HepG2 (cell line): ENCODE measurements at regions not wholly inside any gene's neighbourhood (a gene's known extent, or its start where the extent isn't known, plus 50 kb on each side); places are given as distances from the start of the nearest gene placed in this dataset.

ENCODE experiments used
- BHLHE40 ChIP-seq: IDR thresholded peaks from 2 replicates; pipeline ENCODE4 v1.6.1; 2011; ENCODE audit warnings: low read length, improper control_type of control experiment
- CTCF ChIP-seq: sonication (generic); formaldehyde crosslinking; IDR thresholded peaks from 2 replicates; pipeline ENCODE4 v1.5.0; 2020; ENCODE audit warnings: mild to moderate bottlenecking, missing genetic modification reagents, moderate library complexity
- EP300 ChIP-seq, 3 experiments: sonication (generic) in 1 of 3; formaldehyde crosslinking in 1 of 3; IDR thresholded peaks; 2 replicates each; pipeline versions ENCODE4 v1.5.1 to v1.6.1; 2011 to 2020; ENCODE audit warnings: low read depth in 2 of 3, low read length in 2 of 3, borderline replicate concordance in 1 of 3, improper control_type of control experiment in 1 of 3, mild to moderate bottlenecking in 1 of 3, missing genetic modification reagents in 1 of 3, moderate library complexity in 1 of 3
- HMG20A ChIP-seq: IDR thresholded peaks from 2 replicates; pipeline ENCODE4 v1.6.1; 2016; ENCODE audit warnings: borderline replicate concordance
- HNF4G ChIP-seq, 2 experiments: sonication (generic) in 1 of 2; formaldehyde crosslinking in 1 of 2; IDR thresholded peaks; 2 replicates each; pipeline versions ENCODE4 v1.4.0 to v1.6.1; 2011 to 2020; ENCODE audit warnings: borderline replicate concordance in 2 of 2, low read depth in 2 of 2, mild to moderate bottlenecking in 2 of 2, low read length in 1 of 2, missing genetic modification reagents in 1 of 2, moderate library complexity in 1 of 2
- KDM4B ChIP-seq: sonication (generic); formaldehyde crosslinking; IDR thresholded peaks from 2 replicates; pipeline ENCODE4 v1.4.0; 2020; ENCODE audit warnings: missing genetic modification reagents
- KMT2A ChIP-seq: sonication (generic); formaldehyde crosslinking; IDR thresholded peaks from 2 replicates; pipeline ENCODE4 v1.4.0; 2020; ENCODE audit warnings: missing genetic modification reagents
- MED1 ChIP-seq: sonication (generic); formaldehyde crosslinking; IDR thresholded peaks from 2 replicates; pipeline ENCODE4 v1.4.0; 2020; ENCODE audit warnings: missing genetic modification reagents
- MXD4 ChIP-seq: IDR thresholded peaks from 2 replicates; pipeline ENCODE4 v1.6.1; 2016; ENCODE audit warnings: mild to moderate bottlenecking, missing biosample characterization, missing genetic modification reagents
- RARG ChIP-seq: sonication (generic); formaldehyde crosslinking; IDR thresholded peaks from 2 replicates; pipeline ENCODE4 v1.4.0; 2020; ENCODE audit warnings: low read depth, mild to moderate bottlenecking, missing genetic modification reagents
- SP5 ChIP-seq: IDR thresholded peaks from 2 replicates; pipeline ENCODE4 v1.6.1; 2016; ENCODE audit warnings: low read depth, borderline replicate concordance
- SPEN ChIP-seq: sonication (generic); formaldehyde crosslinking; IDR thresholded peaks from 2 replicates; pipeline ENCODE4 v1.5.1; 2020; ENCODE audit warnings: low read depth, mild to moderate bottlenecking, missing genetic modification reagents
- STAT6 ChIP-seq: sonication (generic); formaldehyde crosslinking; IDR thresholded peaks from 2 replicates; pipeline ENCODE4 v1.4.0; 2020; ENCODE audit warnings: missing genetic modification reagents, mild to moderate bottlenecking, borderline replicate concordance
- TBX2 ChIP-seq: sonication (generic); formaldehyde crosslinking; IDR thresholded peaks from 2 replicates; pipeline ENCODE4 v1.5.0; 2020; ENCODE audit warnings: missing genetic modification reagents, mild to moderate bottlenecking, borderline replicate concordance
- TEAD3 ChIP-seq: optimal IDR thresholded peaks from 2 replicates; pipeline ENCODE3; 2016; ENCODE audit warnings: borderline replicate concordance
- THAP11 ChIP-seq: IDR thresholded peaks from 2 replicates; pipeline ENCODE4 v1.6.1; 2016; ENCODE audit warnings: missing biosample characterization, missing genetic modification reagents
- ZBTB10 ChIP-seq: sonication (generic); formaldehyde crosslinking; IDR thresholded peaks from 2 replicates; pipeline ENCODE4 v1.4.0; 2020; ENCODE audit warnings: missing genetic modification reagents, borderline replicate concordance
- ZBTB7A ChIP-seq: sonication (generic); formaldehyde crosslinking; IDR thresholded peaks from 2 replicates; pipeline ENCODE4 v1.8.0; 2022; ENCODE audit warnings: mild to moderate bottlenecking, missing genetic modification reagents
- ZFP36L2 ChIP-seq: sonication (generic); formaldehyde crosslinking; IDR thresholded peaks from 2 replicates; pipeline ENCODE4 v1.4.0; 2020; ENCODE audit warnings: missing genetic modification reagents
- ZMYM3 ChIP-seq: sonication (generic); formaldehyde crosslinking; IDR thresholded peaks from 2 replicates; pipeline ENCODE4 v1.5.1; 2020; ENCODE audit warnings: mild to moderate bottlenecking, missing genetic modification reagents
- ZNF235 ChIP-seq: sonication (generic); formaldehyde crosslinking; IDR thresholded peaks from 2 replicates; pipeline ENCODE4 v1.8.1; 2023; ENCODE audit warnings: mild to moderate bottlenecking, missing genetic modification reagents, borderline replicate concordance
- ZNF34 ChIP-seq: sonication (generic); formaldehyde crosslinking; IDR thresholded peaks from 2 replicates; pipeline ENCODE4 v1.4.0; 2020; ENCODE audit warnings: mild to moderate bottlenecking, missing genetic modification reagents, borderline replicate concordance

GRCh38 chr14:73783107-73783727, 68.4 kb upstream of the PTGR2 start (continued):
- TF ChIP-seq TBX2 (CRISPR knock-in tag) (peak; percentile 64; the same call in 1 of the 2 replicates), ZMYM3 (CRISPR knock-in tag) (peak; percentile 95), ZBTB10 (no peak), ZNF235 (CRISPR knock-in tag) (no peak), SPEN (CRISPR knock-in tag) (peak; percentile 66), KMT2A (CRISPR knock-in tag) (peak; percentile 60; the same call in 1 of the 2 replicates), EP300 (IDR thresholded peaks at IDR 0.05; ENCODE audit: low read depth in 2 of 2, low read length in 2 of 2) (peak in 1 of 2 experiments; percentile 75; a peak in 2 of 4 replicates), EP300 (CRISPR knock-in tag; IDR thresholded peaks at IDR 0.05; ENCODE audit: borderline replicate concordance) (peak; percentile 70; the same call in 1 of the 2 replicates), ZFP36L2 (CRISPR knock-in tag) (no peak), STAT6 (CRISPR knock-in tag) (no peak), HMG20A (CRISPR knock-in tag) (peak; percentile 50; the same call in 1 of the 2 replicates), CTCF (CRISPR knock-in tag) (peak; percentile 16; the same call in 1 of the 2 replicates), BHLHE40 (peak; percentile 33; the same call in 1 of the 2 replicates), RARG (CRISPR knock-in tag) (no peak), THAP11 (CRISPR knock-in tag) (peak; percentile 44), ZBTB7A (CRISPR knock-in tag) (no peak), KDM4B (CRISPR knock-in tag) (no peak), ZNF34 (no peak), SP5 (CRISPR knock-in tag) (0 out of 2 replicates have a peak, but pooled peaks have one; percentile 10), TEAD3 (peak; percentile 89), MED1 (peak; percentile 69), MXD4 (CRISPR knock-in tag) (0 out of 2 replicates have a peak, but pooled peaks have one; percentile 21), HNF4G (IDR thresholded peaks at IDR 0.05; ENCODE audit: borderline replicate concordance, low read depth, low read length) (peak; percentile 92), HNF4G (CRISPR knock-in tag; IDR thresholded peaks at IDR 0.05; ENCODE audit: borderline replicate concordance, low read depth) (peak; percentile 92)
